ENCODE measurements at regions not wholly inside any gene's neighbourhood (a gene's known extent, or its start where the extent isn't known, plus 50 kb on each side); places are given as distances from the start of the nearest gene placed in this dataset.

- TF ChIP-seq CTCF (IDR thresholded peaks at IDR 0.05) (no peak), EZH2 (IDR thresholded peaks at IDR 0.05; ENCODE audit: borderline replicate concordance, insufficient read depth, low read depth, low read length, poor library complexity, severe bottlenecking) (no peak)
Measured at GRCh38 chr2:144240656-144241339, 279.1 kb downstream of the ZEB2 start.
